HCT116 (cell line): ENCODE measurements at regions not wholly inside any gene's neighbourhood (a gene's known extent, or its start where the extent isn't known, plus 50 kb on each side); places are given as distances from the start of the nearest gene placed in this dataset.

Source experiments
- ATAC-seq: fragments of 200-7000 bp; cut with Tn5 transposase; 2 replicates; pipeline ENCODE4 v1.9.1; 2020; ENCODE audit warnings: mild to moderate bottlenecking, moderate library complexity
- BruUV-seq: library from RNA; stranded (reverse); fragments of 400-500 nt; replicated peaks from 2 replicates; lab custom pipeline; 2021; lab: Mats Ljungman, UMichigan
- CTCF ChIA-PET: fragments of 300-600 bp; sonication (Branson Sonifier 250); formaldehyde crosslinking; loops from one replicate; lab custom pipeline; 2021; ENCODE audit warnings: antibody characterized with exemption; lab: Charles Lee
- POLR2A ChIA-PET: fragments of 300-600, 350-600 bp; sonication (Branson Sonifier 250); formaldehyde crosslinking; loops from one replicate; lab custom pipeline; 2021; ENCODE audit warnings: antibody characterized with exemption; lab: Charles Lee
- RAD21 ChIA-PET, 2 experiments: fragments of 300-600 bp; sonication (Branson Sonifier 250); formaldehyde crosslinking; loops; one replicate each; lab custom pipeline; 2023; ENCODE audit warnings: low total read pairs in 2 of 2; ENCODE audit not compliant: uncharacterized antibody in 2 of 2, unreplicated experiment in 2 of 2, low non-redundant PET in 1 of 2; lab: Charles Lee
- DNase-seq: peaks from one replicate; pipeline ENCODE4 v3.0.0-alpha.2; 2010; ENCODE audit warnings: low read depth, low spot score
- H2AFZ ChIP-seq: fragments of 200-600 bp; shearing (Covaris generic), sonication (generic); 2 replicates; pipeline ENCODE4 v1.6.1; 2017; ENCODE audit warnings: low read depth, mixed run types, mixed read lengths, antibody characterized with exemption, low read length; ENCODE audit not compliant: poor library complexity, severe bottlenecking
- H3K27ac ChIP-seq: 2 replicates; pipeline ENCODE4 v1.5.1; 2012; ENCODE audit warnings: low read depth, low read length
- H3K27me3 ChIP-seq: fragments of 200-600 bp; sonication (generic); 2 replicates; pipeline ENCODE4 v1.6.1; 2016; ENCODE audit warnings: mixed run types, low read length, mixed read lengths; ENCODE audit not compliant: insufficient read depth
- H3K36me3 ChIP-seq, 2 experiments: fragments of 200-500 bp in 1 of 2; fragments of 200-600 bp in 1 of 2; sonication (Bioruptor generic) in 1 of 2; sonication (generic) in 1 of 2; 2 replicates each; pipeline versions ENCODE4 v1.5.1 to v1.6.1; 2014 to 2016; ENCODE audit warnings: low read length in 2 of 2, inconsistent platforms in 1 of 2, mixed read lengths in 1 of 2, mixed run types in 1 of 2; ENCODE audit not compliant: insufficient read depth in 2 of 2, control insufficient read depth in 1 of 2
- H3K4me1 ChIP-seq, 2 experiments: fragments of 200-600 bp in 1 of 2; sonication (generic) in 1 of 2; 2 replicates each; pipeline versions ENCODE4 v1.5.1 to v1.6.1; 2012 to 2017; ENCODE audit warnings: low read length in 2 of 2, inconsistent platforms in 1 of 2, mild to moderate bottlenecking in 1 of 2, mixed read lengths in 1 of 2, mixed run types in 1 of 2, moderate library complexity in 1 of 2; ENCODE audit not compliant: insufficient read depth in 2 of 2, control insufficient read depth in 1 of 2
- H3K4me2 ChIP-seq: fragments of 200-600 bp; sonication (generic); 2 replicates; pipeline ENCODE4 v1.6.1; 2017; ENCODE audit warnings: mixed run types, low read length, mixed read lengths
- H3K4me3 ChIP-seq, 2 experiments: fragments of 200-600 bp in 1 of 2; sonication (generic) in 1 of 2; replicated peaks in 1 of 2; 2 replicates each; pipeline ENCODE4 v1.5.1; 2011 to 2016; ENCODE audit warnings: low read length in 2 of 2, control low read depth in 1 of 2, low read depth in 1 of 2, mild to moderate bottlenecking in 1 of 2, mixed read lengths in 1 of 2, mixed run types in 1 of 2
- H3K79me2 ChIP-seq: fragments of 200-600 bp; sonication (generic); 2 replicates; pipeline ENCODE4 v1.6.1; 2017; ENCODE audit warnings: mild to moderate bottlenecking, mixed run types, low read length, moderate library complexity, mixed read lengths; ENCODE audit not compliant: insufficient read depth
- H3K9ac ChIP-seq: fragments of 200-600 bp; sonication (generic); 2 replicates; pipeline ENCODE4 v1.6.1; 2016; ENCODE audit warnings: low read length, mixed read lengths
- H3K9me2 ChIP-seq: fragments of 200-600 bp; sonication (generic), shearing (Covaris generic); 2 replicates; pipeline ENCODE4 v1.6.1; 2017; ENCODE audit warnings: mixed run types, mild to moderate bottlenecking, moderate library complexity; ENCODE audit not compliant: insufficient read depth
- H3K9me3 ChIP-seq, 2 experiments: fragments of 200-500 bp in 1 of 2; fragments of 200-600 bp in 1 of 2; sonication (Bioruptor generic) in 1 of 2; sonication (generic) in 1 of 2; 2 replicates each; pipeline ENCODE4 v1.6.1; 2014 to 2017; ENCODE audit warnings: low read length in 2 of 2, mixed read lengths in 2 of 2, inconsistent platforms in 1 of 2, low read depth in 1 of 2, mild to moderate bottlenecking in 1 of 2, mixed run types in 1 of 2, moderate library complexity in 1 of 2; ENCODE audit not compliant: control insufficient read depth in 1 of 2, insufficient read depth in 1 of 2
- H4K20me1 ChIP-seq: fragments of 200-600 bp; sonication (generic), shearing (Covaris generic); 2 replicates; pipeline ENCODE4 v1.6.1; 2017; ENCODE audit warnings: mixed run types, mild to moderate bottlenecking, moderate library complexity; ENCODE audit not compliant: insufficient read depth
- CEBPB ChIP-seq: IDR thresholded peaks from 2 replicates; pipeline ENCODE4 v1.6.1; 2012; ENCODE audit warnings: low read depth
- FOSL1 ChIP-seq: IDR thresholded peaks from 2 replicates; pipeline ENCODE4 v1.6.1; 2012; ENCODE audit warnings: low read depth
- JUND ChIP-seq: IDR thresholded peaks from 2 replicates; pipeline ENCODE4 v1.6.1; 2012
- POLR2A ChIP-seq: IDR thresholded peaks from 2 replicates; pipeline ENCODE4 v1.7.0; 2011; ENCODE audit warnings: borderline replicate concordance; ENCODE audit not compliant: insufficient read depth, insufficient read length; ENCODE audit errors: extremely low read depth
- RAD21 ChIP-seq: IDR thresholded peaks from 2 replicates; pipeline ENCODE4 v1.6.1; 2012; ENCODE audit warnings: low read depth, mild to moderate bottlenecking
- SP1 ChIP-seq: IDR thresholded peaks from 2 replicates; pipeline ENCODE4 v1.6.1; 2012; ENCODE audit warnings: low read depth
- SRF ChIP-seq: IDR thresholded peaks from 2 replicates; pipeline ENCODE4 v1.6.1; 2012; ENCODE audit warnings: low read depth
- ZBTB33 ChIP-seq: IDR thresholded peaks from 2 replicates; pipeline ENCODE4 v1.6.1; 2011; ENCODE audit warnings: mild to moderate bottlenecking, low read length, moderate library complexity; ENCODE audit not compliant: insufficient replicate concordance; ENCODE audit errors: extremely low read depth
- ZFX ChIP-seq: fragments of 450-650 bp; IDR thresholded peaks from 2 replicates; pipeline ENCODE4 v1.6.1; 2017
- intact Hi-C: fragments of 100-400 bp; cut with micrococcal nuclease; formaldehyde crosslinking; loops from 2 replicates; pipeline ENCODE4 v1.10.0; 2022

DNA sequence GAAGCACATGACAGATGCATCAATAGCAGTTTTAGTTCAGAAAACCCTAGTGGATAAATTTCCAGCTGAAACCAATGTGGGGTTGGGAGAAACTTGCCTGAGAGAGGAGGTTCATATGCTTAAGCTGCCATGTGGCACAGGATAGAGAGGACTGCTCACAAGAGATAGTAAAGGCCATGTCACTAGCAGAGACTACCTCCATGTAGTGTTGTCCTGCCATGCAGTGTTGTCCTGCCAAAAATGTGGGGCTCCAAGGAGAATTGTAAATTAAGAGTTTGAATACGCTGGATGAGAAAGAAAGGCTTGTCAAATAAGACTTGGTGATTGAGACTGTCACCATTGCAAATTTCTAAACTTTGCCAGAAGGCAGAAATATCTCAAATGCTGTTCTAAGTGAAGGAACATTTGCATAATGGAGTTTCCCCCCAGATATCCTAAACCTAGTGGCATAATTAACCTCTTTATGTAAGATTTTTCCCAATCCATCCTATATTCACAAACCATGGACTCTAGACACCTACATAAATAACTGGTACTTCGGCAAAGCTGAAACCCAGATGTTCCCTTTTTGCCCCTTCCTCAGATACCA, 938.3 kb upstream of the ALCAM start (continued):
- TF ChIP-seq POLR2A, result no peak
- no peak for TF ChIP-seq SRF
- no peak for TF ChIP-seq SP1
- no peak for TF ChIP-seq ZBTB33
- TF ChIP-seq CEBPB, result no peak
- no peak for TF ChIP-seq JUND

DNA sequence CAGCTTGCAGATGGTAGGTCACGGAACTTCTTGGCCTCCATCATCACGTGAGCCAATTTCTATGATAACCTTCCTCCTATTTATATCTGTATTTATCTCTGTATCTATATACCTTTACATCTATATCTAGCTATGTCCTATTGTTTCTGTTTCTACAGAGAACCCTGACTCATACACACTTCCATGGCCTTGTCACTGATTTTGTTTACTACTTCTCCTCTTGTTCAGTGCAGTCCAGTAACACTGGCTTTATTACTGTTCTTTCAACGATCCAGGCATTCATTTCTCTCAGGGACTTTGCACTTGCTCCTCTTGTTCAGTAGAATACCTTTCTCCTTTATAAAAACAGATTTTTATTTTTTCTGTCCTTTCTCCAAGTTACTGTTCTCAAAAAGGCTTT, 937.0 kb upstream of the ALCAM start:
- Histone ChIP-seq H3K36me3 (peaks cover 0 to 16% of the 10 kb centered on the region in 2 experiments; a peak in 2 of 4 replicates), H3K4me3 (no peak overlapping the region), H3K9me2 (no peaks in the 10 kb centered on the region), H3K79me2 (peaks cover 99% of the 10 kb centered on the region), H3K4me2 (no peak overlapping the region), H3K27me3 (no peaks in the 10 kb centered on the region), H3K9ac (no peak overlapping the region), H3K4me1 (peaks cover 0 to 49% of the 10 kb centered on the region in 2 experiments; a peak in 3 of 4 replicates), H3K27ac (no peak overlapping the region), H2AFZ (no peak overlapping the region), H4K20me1 (peaks cover 18% of the 10 kb centered on the region; the same call in 1 of the 2 replicates), H3K9me3 (no peaks in the 10 kb centered on the region)
- no peak for TF ChIP-seq ZFX
- TF ChIP-seq RAD21, result no peak
- no peak for TF ChIP-seq FOSL1
- no peak for TF ChIP-seq SRF
- ATAC-seq (no peak), DNase-seq (no peak)
- ChIA-PET RAD21 (no interaction called here), POLR2A (no interaction called here), CTCF (no interaction called here)
- intact Hi-C loops, result no loop called here
- BruUV-seq, result no TSS peak
